ENCODE measurements at regions not wholly inside any gene's neighbourhood (a gene's known extent, or its start where the extent isn't known, plus 50 kb on each side); places are given as distances from the start of the nearest gene placed in this dataset.
"Not testable (repeated sequence)": the region's sequence is repeated elsewhere in the genome, so short reads cannot be mapped to it uniquely, and the experiment has no call there.

- DNase-seq (ENCODE audit: low spot score): no peak
These were observed 152.6 kb upstream of the SEMA6A start for GRCh38 chr5:116727248-116727647.

GRCh38 chr5:116726180-116726579, 151.6 kb upstream of the SEMA6A start:
- not testable (repeated sequence) for DNase-seq (ENCODE audit: low spot score)

GRCh38 chr5:116724971-116725370, 150.3 kb upstream of the SEMA6A start:
- DNase-seq (ENCODE audit: low spot score): no peak

GRCh38 chr5:116722651-116723050, 148.0 kb upstream of the SEMA6A start:
- DNase-seq (ENCODE audit: low spot score): no peak

- DNase-seq (ENCODE audit: low spot score): no peak
These were observed 144.5 kb upstream of the SEMA6A start for GRCh38 chr5:116719106-116719505.

GRCh38 chr5:116718317-116718716, 143.7 kb upstream of the SEMA6A start:
- DNase-seq (ENCODE audit: low spot score): no peak

GRCh38 chr5:116709082-116709481, 134.5 kb upstream of the SEMA6A start:
- no peak for DNase-seq (ENCODE audit: low spot score)

GRCh38 chr5:116705121-116705519, 130.5 kb upstream of the SEMA6A start:
- DNase-seq (ENCODE audit: low spot score): not testable (repeated sequence)

- DNase-seq (ENCODE audit: low spot score): no peak
These were observed 129.3 kb upstream of the SEMA6A start for GRCh38 chr5:116703941-116704340.

GRCh38 chr5:116703328-116703727, 128.7 kb upstream of the SEMA6A start:
- no peak for DNase-seq (ENCODE audit: low spot score)

GRCh38 chr5:116702776-116703175, 128.2 kb upstream of the SEMA6A start:
- no peak for DNase-seq (ENCODE audit: low spot score)

GRCh38 chr5:116699332-116699731, 124.7 kb upstream of the SEMA6A start:
- DNase-seq (ENCODE audit: low spot score): no peak

- no peak for DNase-seq (ENCODE audit: low spot score)
These were observed 121.7 kb upstream of the SEMA6A start for GRCh38 chr5:116696366-116696765.

- no peak for DNase-seq (ENCODE audit: low spot score)
These were observed 121.1 kb upstream of the SEMA6A start for GRCh38 chr5:116695681-116696080.

GRCh38 chr5:116686438-116686837, 111.8 kb upstream of the SEMA6A start:
- DNase-seq (ENCODE audit: low spot score): no peak

GRCh38 chr5:116685931-116686330, 111.3 kb upstream of the SEMA6A start:
- no peak for DNase-seq (ENCODE audit: low spot score)

- no peak for DNase-seq (ENCODE audit: low spot score)
These were observed 110.4 kb upstream of the SEMA6A start for GRCh38 chr5:116685069-116685468.

- no peak for DNase-seq (ENCODE audit: low spot score)
These were observed 106.9 kb upstream of the SEMA6A start for GRCh38 chr5:116681334-116682013.

GRCh38 chr5:116675626-116675910, 100.9 kb upstream of the SEMA6A start:
- no peak for DNase-seq (ENCODE audit: low spot score)

- no peak for DNase-seq (ENCODE audit: low spot score)
These were observed 100.4 kb upstream of the SEMA6A start for GRCh38 chr5:116674881-116675625.

- no peak for DNase-seq (ENCODE audit: low spot score)
These were observed 98.8 kb upstream of the SEMA6A start for GRCh38 chr5:116673453-116673852.

GRCh38 chr5:116672203-116672602, 97.6 kb upstream of the SEMA6A start:
- no peak for DNase-seq (ENCODE audit: low spot score)

- DNase-seq (ENCODE audit: low spot score): no peak
These were observed 96.7 kb upstream of the SEMA6A start for GRCh38 chr5:116671211-116671736.

Data from umbilical cord (tissue), 1 donor.